Heart left ventricle (tissue), 13 donors: ENCODE measurements at regions not wholly inside any gene's neighbourhood (a gene's known extent, or its start where the extent isn't known, plus 50 kb on each side); places are given as distances from the start of the nearest gene placed in this dataset.

Experiments used
- CTCF ChIP-seq, 12 donors: fragments of 200-600 bp; sonication (generic) in 4 of 12; IDR thresholded peaks; one replicate each; pipeline versions ENCODE4 v1.5.0 to v1.8.0; 2018 to 2022; ENCODE audit warnings: antibody characterized with exemption in 12 of 12, mild to moderate bottlenecking in 5 of 12
- POLR2A ChIP-seq, 2 donors: fragments of 450-650 bp; IDR thresholded peaks; one replicate each; pipeline ENCODE4 v1.6.1; 2017; ENCODE audit warnings: antibody characterized with exemption in 2 of 2, mild to moderate bottlenecking in 2 of 2, moderate library complexity in 2 of 2
- donor health status: ischemic (EF 13 %, LVEDD 7.1; RV severe dilation, severe dysfunction).
- donor health status: DM: no; HTN: yes; CAD: no.
- donor health status: DM: no; HTN: no; CAD: no.
- donor health status: ischemic (EF 25% LVEDD 6.9; RV normal size, moderate dysfunction).
- donor health status: ischemic (EF 25% LVEDD 5.7; RV mildly dilated, moderate dysfunction).
- donor health status: ischemic (EF 35%, LVEDD 5.7; RV mildly dilated, moderate dysfunction).
- donor health status: nonischemic (EF 11% LVEDD 7.7; RV severe dilation, severe dysfunction).
- donor health status: DM: yes; HTN: yes; CAD: no.
- donor health status: PGD.
- donor health status: ischemic (EF 29% LVEDD 5.4; RV normal size, mild dysfunction).
- donor health status: nonischemic (EF 23%, LVEDD 6.1; RV moderate dilation, normal function).

GRCh38 chr11:29258411-29258810, 758.4 kb downstream of the KCNA4 start:
- TF ChIP-seq CTCF (IDR thresholded peaks at IDR 0.05) (no peak), POLR2A (IDR thresholded peaks at IDR 0.05) (no peak)
